Ascending aorta (tissue), 2 donors: ENCODE measurements at regions not wholly inside any gene's neighbourhood (a gene's known extent, or its start where the extent isn't known, plus 50 kb on each side); places are given as distances from the start of the nearest gene placed in this dataset.
"Not testable (repeated sequence)": the region's sequence is repeated elsewhere in the genome, so short reads cannot be mapped to it uniquely, and the experiment has no call there.

Source experiments
- DNase-seq, 2 donors: peaks; one replicate each; pipeline ENCODE4 v3.0.0-alpha.2; 2019; ENCODE audit warnings: low spot score in 2 of 2
- H3K27ac ChIP-seq, 2 donors: fragments of 200-600 bp; sonication (generic); one replicate each; pipeline ENCODE4 v1.5.1; 2016 to 2017; ENCODE audit warnings: mild to moderate bottlenecking in 1 of 2
- H3K27me3 ChIP-seq: fragments of 200-600 bp; sonication (generic); one replicate; pipeline ENCODE4 v1.5.1; 2017
- H3K36me3 ChIP-seq, 2 donors: fragments of 200-600 bp; sonication (generic); one replicate each; pipeline ENCODE4 v1.5.1; 2016
- H3K4me1 ChIP-seq, 2 donors: fragments of 200-600 bp; sonication (generic); one replicate each; pipeline ENCODE4 v1.5.1; 2016 to 2017; ENCODE audit warnings: mild to moderate bottlenecking in 1 of 2
- H3K4me3 ChIP-seq, 2 donors: fragments of 200-600 bp; sonication (generic); one replicate each; pipeline ENCODE4 v1.5.1; 2016 to 2017; ENCODE audit warnings: mild to moderate bottlenecking in 1 of 2
- H3K9me3 ChIP-seq, 2 donors: fragments of 200-600 bp; sonication (generic); one replicate each; pipeline ENCODE4 v1.5.1; 2016
- CTCF ChIP-seq, 3 experiments: fragments of 200-600 bp in 2 of 3; fragments of 450-650 bp in 1 of 3; sonication (generic) in 2 of 3; IDR thresholded peaks; one replicate each; pipeline ENCODE4 v1.5.1; 2016 to 2019; ENCODE audit warnings: antibody characterized with exemption in 3 of 3, mild to moderate bottlenecking in 1 of 3, moderate library complexity in 1 of 3
- intact Hi-C: fragments of 100-400 bp; cut with DNase I; formaldehyde crosslinking; loops from one replicate; pipeline ENCODE4 v1.15.1; 2023

GRCh38 chr14:43591776-43592175 is 915.3 kb downstream of the FSCB start:
- DNase-seq: no peak

GRCh38 chr14:43587183-43587582 is 919.9 kb downstream of the FSCB start:
- H3K4me1 ChIP-seq: no peaks in the 10 kb centered on the region
- no peaks in the 10 kb centered on the region for H3K36me3 ChIP-seq
- H3K4me3 ChIP-seq: no peak overlapping the region
- H3K9me3 ChIP-seq: no peaks in the 10 kb centered on the region
- TF ChIP-seq CTCF (IDR thresholded peaks at IDR 0.05): no peak
- no peaks in the 10 kb centered on the region for H3K27me3 ChIP-seq
- intact Hi-C loops: no loop called here
- no peak for DNase-seq
- H3K27ac ChIP-seq: no peak overlapping the region

More at GRCh38 chr14:43591776-43592175, 915.3 kb downstream of the FSCB start:
- no peak overlapping the region for H3K27ac ChIP-seq
- H3K9me3 ChIP-seq: no peaks in the 10 kb centered on the region
- H3K4me3 ChIP-seq: no peak overlapping the region
- intact Hi-C loops: no loop called here
- H3K4me1 ChIP-seq: no peaks in the 10 kb centered on the region
- TF ChIP-seq CTCF (IDR thresholded peaks at IDR 0.05): no peak
- H3K36me3 ChIP-seq: no peaks in the 10 kb centered on the region
- no peaks in the 10 kb centered on the region for H3K27me3 ChIP-seq

GRCh38 chr14:43579671-43580070 is 927.4 kb downstream of the FSCB start:
- H3K36me3 ChIP-seq: no peaks in the 10 kb centered on the region
- no peak overlapping the region for H3K27ac ChIP-seq
- TF ChIP-seq CTCF (IDR thresholded peaks at IDR 0.05): no peak
- DNase-seq: no peak
- no peak overlapping the region for H3K4me3 ChIP-seq
- H3K27me3 ChIP-seq: no peaks in the 10 kb centered on the region
- no peaks in the 10 kb centered on the region for H3K9me3 ChIP-seq
- intact Hi-C loops: no loop called here
- no peaks in the 10 kb centered on the region for H3K4me1 ChIP-seq

- H3K4me3 ChIP-seq: no peak overlapping the region
- no peak overlapping the region for H3K27ac ChIP-seq
- H3K4me1 ChIP-seq: no peaks in the 10 kb centered on the region
- H3K36me3 ChIP-seq: no peaks in the 10 kb centered on the region
- no peaks in the 10 kb centered on the region for H3K9me3 ChIP-seq
- DNase-seq: no peak
- no peaks in the 10 kb centered on the region for H3K27me3 ChIP-seq
- TF ChIP-seq CTCF (IDR thresholded peaks at IDR 0.05): no peak
- intact Hi-C loops: no loop called here
Observed at GRCh38 chr14:43568022-43568421, 939.1 kb downstream of the FSCB start.

GRCh38 chr14:43548368-43548767 is 958.7 kb downstream of the FSCB start:
- H3K27ac ChIP-seq: no peak overlapping the region
- no peak for TF ChIP-seq CTCF (IDR thresholded peaks at IDR 0.05)
- H3K27me3 ChIP-seq: no peaks in the 10 kb centered on the region
- H3K4me3 ChIP-seq: no peak overlapping the region
- no peak for DNase-seq
- intact Hi-C loops: no loop called here
- no peaks in the 10 kb centered on the region for H3K9me3 ChIP-seq
- H3K4me1 ChIP-seq: no peaks in the 10 kb centered on the region
- no peaks in the 10 kb centered on the region for H3K36me3 ChIP-seq

- H3K4me1 ChIP-seq, H3K36me3 ChIP-seq, H3K4me3 ChIP-seq, intact Hi-C loops, DNase-seq, H3K27me3 ChIP-seq, H3K9me3 ChIP-seq, H3K27ac ChIP-seq: not testable (repeated sequence)
Observed at GRCh38 chr14:43547596-43547995, 959.5 kb downstream of the FSCB start.
